ENCODE measurements at regions not wholly inside any gene's neighbourhood (a gene's known extent, or its start where the extent isn't known, plus 50 kb on each side); places are given as distances from the start of the nearest gene placed in this dataset.

DNA sequence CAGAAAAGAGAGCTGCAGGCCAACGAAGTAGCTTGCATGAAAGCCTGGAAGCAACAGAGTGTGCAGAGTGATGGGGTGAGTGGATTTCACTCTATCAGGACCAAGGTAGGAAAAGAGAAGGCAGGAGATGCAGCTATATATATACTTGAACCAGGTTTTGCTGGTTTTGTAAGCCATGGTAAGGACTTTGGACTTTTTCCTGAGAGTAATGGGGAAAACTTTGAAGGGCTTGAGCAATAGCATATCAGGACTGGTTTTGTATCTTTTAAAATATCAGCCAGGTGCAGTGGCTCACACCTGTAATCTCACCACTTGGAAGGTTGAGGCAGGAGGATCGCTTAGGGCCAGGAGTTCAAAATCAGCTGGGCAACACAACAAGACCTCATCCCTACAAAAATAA lies 120.6 kb upstream of the NRP1 start:
- no peak for ATAC-seq

DNA sequence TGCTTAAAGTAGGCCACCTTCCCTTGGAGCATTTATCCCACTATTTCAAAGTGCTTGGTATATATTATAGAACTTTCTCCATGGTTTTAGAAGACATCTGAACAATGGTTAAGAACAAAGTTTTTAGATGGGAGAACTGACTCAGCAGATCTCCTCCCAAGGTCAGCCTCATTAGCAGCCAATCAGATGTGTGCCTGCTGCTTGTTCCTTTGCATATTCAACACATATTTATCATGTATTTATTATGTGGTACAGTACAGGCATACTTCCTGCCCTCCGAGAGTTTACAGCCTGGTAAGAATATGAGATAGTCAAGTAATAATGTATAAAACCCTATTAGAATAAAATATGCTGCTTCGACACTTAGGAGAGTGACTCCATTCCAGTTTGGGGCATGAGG lies 120.1 kb upstream of the NRP1 start:
- ATAC-seq: no peak

DNA sequence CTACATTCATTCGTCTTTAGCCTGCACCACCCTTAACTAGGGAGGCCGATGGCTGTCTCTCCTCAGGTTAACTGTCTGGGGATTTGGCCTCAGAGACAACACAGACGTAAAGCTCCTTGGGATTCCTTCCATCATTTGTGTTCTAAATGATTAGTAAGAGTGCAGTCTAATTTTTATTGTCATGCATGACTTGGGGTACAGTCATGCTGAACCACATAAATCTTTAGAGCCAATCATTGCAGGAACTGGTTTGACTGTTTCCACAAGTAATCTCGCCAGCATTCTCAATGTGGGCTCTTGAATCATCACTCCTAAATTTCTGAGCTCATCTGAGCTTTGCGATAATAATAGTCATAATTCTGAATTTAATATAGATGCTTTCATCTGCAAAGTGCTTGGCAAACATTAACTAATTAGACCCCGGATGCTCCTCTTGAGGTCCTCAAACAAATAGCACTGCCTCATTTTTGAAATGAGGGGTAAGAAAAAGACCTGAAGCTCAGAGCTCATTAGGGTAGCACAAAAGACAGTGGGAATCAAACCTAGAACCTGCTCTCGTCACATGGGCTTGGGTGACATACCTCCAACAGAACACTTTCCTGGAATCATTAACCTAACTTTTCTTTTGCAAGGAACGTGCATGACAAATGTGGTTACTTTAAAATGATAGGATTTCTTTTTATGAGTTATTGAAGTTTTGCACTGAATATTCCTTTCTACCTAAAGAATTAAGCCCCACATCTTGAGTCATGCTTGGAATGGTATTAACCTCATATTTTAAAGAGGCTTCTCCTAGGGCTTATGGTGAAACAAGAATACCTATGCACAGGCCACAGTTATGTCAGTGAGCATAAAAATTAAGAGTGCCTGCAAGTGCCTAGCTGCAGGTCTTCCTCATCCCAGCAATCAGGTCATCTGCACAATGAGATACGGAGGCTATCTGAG lies 118.9 kb upstream of the NRP1 start:
- ATAC-seq: no peak

DNA sequence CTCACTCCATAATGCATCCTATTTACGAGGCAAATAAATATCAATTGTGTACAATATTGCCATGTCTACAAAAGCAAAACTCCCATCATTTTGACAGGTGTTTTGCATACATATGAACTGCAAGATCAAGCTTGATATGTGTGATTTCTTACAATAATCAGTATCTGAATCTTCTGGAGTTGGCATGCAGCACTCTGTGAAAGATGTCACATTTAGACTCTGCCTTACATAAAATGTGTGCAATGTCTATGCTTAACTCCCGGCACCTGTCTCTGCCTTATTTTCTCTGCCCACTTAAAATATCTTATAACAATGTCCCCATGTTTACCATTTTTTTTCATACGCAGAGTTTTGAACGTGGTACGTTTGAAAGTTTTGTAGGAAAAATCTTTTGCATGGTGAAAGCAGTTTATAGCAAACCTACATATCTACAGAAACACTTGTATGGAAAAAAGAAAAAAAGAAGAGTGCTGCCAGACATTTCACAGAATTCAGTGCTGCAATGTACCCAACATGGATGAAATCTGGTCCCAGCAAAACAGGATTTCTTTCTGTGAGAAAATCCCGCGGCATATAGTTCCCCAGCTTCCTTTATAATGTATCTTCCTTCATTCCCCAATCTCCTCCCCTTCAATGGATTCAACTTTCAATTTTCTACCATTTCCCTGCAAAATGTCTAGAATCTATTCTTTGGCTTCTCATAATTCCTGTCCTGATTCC lies 114.1 kb upstream of the NRP1 start:
- ATAC-seq: no peak

DNA sequence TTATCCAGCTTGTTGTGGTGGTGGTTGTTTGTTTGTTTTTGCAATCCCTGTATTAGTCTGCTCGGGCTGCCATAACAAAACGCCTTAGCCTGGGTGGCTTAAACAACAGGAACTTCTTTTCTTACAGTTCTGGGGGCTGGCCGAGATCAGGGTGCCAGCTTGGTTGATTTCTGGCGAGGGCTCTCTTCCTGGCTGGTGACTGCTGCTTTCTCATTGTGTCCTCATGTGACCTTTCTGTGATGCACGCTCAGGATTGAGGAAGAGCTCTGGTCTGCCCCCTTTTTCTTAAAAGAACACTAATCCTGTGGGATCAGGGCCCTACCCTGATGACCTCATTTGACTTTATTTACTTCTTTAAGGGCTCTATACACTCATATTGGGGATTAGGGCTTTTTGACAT lies 107.1 kb upstream of the NRP1 start:
- no peak for ATAC-seq

DNA sequence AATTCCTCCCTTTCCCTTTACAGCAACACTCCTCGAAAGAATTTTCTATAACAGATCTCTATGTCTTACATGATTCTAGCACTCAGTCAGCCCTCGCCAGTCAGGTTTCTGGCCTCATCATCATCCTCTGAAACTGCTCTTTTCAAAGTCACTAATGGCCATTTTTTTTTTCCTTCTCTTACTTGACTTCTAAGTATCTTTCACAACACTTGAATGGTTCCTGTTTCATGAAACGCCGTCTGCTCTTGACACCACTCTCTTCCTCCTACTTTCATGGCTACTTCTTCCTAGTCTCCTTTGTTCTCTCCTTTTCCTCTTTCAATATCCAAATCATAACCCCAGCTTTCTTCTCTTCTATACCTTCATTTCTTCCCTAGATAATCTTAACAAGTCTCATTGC lies 100.5 kb upstream of the NRP1 start:
- ATAC-seq: no peak

DNA sequence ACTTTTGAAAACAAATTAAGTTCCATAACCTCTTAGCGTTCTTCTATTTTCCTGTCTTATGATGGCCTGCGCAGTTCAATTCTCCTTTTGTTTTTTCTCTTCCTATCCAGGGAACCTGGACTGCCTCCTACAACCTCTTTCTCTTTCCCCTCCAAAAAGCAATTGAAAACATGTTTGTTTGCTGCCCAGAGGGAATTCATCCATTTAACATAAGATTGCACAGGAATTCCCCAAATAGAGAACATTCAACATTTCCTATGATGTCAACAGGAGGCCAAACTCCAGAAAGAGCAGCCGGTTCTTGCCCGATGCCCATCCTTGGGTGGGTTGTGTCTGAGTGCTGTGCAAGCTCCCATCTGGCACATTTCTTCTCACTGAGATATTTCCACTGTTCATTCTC lies 94.2 kb upstream of the NRP1 start:
- no peak for ATAC-seq

DNA sequence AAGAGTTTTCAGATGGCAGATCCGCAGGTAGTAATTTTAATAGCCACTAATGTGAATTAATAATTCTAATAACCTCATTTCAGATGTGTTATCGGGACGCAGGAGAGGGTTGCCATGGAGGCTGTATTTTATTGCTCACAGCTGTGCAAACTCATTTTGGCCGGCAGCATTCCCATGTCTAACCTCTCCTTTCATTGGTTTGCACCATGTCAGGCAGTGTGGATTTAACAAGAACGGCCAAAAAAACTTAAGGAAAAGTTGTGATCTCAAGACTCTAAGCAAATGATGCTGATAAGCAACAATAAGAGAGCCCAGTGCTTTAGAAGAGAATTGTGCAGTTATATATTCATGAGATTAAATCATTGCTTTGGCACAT lies 88.7 kb upstream of the NRP1 start:
- ATAC-seq: no peak

DNA sequence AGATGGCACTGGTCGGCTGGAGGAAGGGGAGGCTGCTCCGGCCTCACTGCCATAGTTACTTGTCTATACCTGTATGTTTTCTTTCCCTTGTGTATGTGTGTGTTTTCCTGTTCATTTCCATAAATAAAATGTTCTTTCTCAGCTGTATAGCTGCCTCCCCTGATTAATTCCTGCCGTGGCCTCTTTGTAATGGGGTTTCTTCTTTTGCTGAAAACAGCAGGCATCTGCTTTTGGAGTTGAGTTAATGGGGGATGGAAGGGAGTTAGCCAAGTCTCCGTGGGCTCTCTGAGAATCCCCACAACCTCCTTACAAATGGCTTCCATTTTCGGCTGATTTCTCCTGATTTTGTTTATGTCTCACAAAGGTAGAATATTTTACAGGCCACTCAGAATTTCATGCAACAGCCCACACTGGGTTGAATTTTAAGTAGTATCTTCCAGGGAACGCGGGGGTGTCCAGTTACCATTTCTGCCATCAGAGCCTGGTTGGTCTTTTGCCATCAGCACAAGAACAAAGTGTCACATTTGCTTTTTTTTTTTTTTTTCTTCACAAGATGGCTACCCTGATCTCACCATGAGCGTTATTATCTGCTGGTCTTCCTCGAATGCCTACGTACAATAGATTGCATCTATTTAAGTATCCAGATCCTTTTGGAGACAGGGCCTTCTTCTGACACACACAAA lies 88.1 kb upstream of the NRP1 start:
- ATAC-seq: no peak

DNA sequence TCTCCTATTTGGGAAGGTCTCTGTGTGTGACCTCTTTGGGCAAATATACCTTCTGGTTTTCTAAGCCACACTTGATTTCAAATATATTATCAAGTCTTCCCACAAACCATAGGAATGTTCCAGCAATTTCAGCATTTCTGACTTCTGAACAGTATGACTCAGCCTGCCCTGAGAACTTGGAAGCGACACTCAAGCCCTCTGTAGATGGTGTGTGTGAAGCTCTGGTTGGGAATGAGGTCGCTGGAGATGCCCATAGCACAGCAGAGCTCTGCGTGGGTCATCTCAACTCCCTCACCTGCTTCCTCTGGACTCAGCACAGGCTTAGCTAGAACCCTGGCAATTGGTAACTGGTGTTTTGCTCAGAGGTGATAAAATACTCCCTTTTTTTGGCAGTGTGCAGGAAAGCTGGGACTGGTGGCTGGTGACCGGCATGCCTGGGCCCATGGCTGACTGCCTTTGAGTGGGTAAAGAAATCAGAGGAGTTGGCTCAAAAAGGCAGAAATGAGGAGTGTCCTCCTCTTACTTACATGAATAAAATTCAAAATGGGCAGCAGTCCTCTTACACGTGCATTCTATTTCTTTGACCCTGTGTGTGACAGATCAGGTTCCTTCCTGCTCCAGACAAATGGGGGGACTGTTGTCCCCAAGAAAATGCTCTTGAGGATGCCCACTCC lies 87.5 kb upstream of the NRP1 start:
- no peak for ATAC-seq

DNA sequence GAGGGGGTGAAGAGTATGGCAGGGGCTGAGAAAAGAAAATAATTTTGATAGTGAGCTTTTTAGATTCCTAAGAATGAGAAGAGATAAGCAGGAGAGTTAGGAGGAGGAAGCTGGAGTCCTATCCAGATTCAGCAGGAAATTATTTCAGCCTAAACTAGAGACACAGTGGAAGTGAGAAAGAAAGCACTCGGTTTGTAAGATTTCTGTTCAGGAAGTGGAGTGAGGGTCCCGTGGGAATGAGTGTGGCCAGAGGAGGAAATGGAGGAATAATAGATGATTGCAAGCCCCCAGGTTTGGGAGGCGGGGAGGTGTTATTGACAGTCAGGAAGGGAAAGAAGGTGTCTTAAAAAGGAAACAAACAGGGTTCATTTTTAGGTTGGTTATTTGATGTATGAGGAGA lies 84.8 kb upstream of the NRP1 start:
- no peak for ATAC-seq

DNA sequence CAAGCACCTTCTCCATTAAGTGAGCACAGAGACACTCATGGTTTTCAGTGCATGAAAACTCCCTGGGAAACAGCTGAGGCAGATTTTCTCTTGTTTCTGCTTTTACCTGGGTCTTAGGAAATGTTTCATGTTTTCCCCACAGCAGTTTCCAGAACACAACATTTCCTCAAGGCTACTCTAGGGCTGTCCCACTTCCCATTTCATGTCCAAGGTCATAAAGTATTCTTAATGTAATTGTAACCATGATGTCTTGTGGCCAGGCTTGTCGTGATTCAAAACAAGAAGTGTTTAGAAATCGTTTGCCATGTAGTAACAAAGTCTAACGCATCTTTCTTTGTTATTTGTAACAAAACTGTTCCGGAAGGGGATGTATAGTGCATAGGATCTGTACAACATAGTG lies 83.8 kb upstream of the NRP1 start:
- no peak for ATAC-seq

DNA sequence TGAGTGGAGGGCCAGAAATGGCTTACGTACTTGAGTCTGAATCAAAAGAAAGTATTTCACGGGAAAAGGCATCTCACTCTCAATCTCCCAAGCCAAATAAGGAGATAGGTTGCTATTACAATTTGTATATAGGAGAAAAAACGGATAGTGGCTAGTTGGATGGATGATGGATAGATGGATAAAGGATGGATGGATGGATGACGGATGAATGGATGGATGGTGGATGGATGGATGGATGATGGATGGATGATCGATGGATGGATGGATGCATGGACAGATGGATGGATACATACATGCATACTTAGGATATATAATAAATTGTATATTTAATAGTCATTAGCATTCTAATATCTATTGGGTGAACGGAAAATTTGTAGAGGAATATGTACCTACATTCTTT lies 82.2 kb upstream of the NRP1 start:
- no peak for ATAC-seq

DNA sequence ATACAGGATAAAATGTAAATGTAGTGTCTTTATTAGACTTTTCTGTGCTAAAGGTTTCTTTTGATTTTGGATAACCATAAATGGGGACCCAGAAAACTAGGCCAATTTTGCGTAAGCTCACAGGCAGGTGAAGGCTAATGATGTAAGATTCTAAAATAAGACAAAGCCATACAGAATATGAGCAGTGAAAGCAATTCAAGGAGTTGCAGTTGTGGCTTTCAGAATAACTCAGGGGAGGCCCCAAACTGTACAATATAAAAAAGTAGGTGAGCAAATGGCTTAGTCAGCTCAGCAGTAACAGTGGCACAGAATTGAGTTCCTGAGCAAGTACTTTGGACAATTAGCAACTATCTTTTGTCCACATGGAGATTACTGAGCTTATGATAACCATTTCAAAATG lies 81.7 kb upstream of the NRP1 start:
- ATAC-seq: peak; percentile 25 to 38

DNA sequence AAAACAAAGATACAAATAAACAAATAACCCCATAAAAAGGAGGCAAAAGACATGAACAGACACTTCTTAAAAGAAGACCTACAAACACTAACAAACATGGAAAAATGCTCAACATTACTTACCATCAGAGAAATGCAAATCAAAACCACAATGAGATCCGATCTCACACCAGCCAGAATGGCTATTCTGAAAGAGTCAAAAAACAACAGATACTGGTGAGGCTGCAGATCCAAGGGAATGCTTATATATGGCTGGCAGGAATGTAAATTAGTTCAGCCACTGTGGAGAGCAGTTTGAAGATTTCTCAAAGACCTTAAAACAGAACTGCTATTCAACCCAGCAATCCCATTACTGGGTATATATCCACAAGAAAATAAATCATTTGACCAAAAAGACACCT lies 80.4 kb upstream of the NRP1 start:
- no peak for ATAC-seq

DNA sequence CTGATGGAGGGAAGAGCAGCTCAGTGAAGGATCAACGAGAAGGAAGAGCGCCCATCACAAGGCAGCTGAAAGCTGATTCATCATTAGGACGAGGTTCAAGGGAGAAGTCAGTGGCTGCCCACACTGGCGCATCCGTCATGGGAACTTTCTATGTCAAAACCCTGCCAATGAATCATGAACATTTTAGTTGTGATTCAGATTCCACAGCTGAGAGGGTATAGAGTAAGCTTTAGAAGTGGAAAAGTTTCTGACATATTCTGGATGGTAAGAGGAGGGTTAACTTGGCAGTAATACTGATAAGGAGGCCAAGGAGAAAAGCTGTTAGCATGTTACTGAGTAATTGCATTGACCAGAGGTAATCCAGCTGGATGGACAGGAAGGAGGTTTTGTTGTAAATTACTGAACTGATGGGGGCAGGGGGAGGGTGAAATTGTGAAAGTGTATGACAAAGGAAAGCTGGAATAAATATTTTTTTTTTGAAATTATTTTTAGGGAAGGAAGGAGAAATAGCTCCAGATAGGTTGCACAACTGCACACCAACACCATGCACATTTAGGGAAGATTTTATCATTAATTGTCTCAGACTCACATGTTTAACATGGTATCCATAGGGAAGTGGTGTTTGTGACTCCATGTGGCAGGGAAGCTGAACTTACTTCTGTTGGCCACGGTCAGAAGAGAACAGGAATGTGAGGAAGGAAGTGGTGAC lies 78.3 kb upstream of the NRP1 start:
- no peak for ATAC-seq

DNA sequence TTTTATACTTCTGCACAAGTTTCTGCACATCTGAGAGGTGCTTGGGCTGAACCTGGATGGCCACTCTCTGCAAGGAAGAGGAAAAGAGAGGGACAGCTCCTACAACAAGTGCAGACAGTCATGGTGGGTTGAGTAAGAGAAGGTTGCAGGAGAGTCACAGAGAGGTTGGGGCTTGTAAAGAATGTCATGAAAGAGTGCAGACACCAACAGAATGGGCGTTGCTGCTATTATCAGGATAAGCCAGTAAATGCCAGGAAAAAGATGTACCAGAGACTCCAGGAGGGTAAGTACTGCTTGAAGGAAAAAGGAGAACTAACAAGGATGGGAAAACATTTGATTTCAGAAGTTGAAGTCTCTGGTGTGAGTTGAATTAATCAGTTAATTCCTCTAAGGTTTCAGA lies 77.8 kb upstream of the NRP1 start:
- no peak for ATAC-seq

DNA sequence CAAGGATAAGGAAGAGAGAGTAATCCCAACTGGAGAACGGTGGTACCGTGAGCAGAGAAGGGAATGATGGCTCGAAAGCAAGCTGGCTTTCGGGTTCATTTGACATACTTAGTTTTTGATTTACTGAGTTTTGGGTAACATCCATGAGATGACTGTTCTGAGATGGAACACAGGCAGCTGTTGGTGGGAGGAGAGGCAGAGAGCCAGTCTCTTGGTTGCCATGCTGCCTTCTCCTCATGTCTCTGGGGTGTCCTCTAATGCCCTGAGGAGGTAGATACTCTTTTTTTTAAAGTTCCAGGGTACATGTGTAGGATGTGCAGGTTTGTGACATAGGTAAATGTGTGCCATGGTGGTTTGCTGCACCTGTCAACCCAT lies 76.4 kb upstream of the NRP1 start:
- ATAC-seq: no peak

DNA sequence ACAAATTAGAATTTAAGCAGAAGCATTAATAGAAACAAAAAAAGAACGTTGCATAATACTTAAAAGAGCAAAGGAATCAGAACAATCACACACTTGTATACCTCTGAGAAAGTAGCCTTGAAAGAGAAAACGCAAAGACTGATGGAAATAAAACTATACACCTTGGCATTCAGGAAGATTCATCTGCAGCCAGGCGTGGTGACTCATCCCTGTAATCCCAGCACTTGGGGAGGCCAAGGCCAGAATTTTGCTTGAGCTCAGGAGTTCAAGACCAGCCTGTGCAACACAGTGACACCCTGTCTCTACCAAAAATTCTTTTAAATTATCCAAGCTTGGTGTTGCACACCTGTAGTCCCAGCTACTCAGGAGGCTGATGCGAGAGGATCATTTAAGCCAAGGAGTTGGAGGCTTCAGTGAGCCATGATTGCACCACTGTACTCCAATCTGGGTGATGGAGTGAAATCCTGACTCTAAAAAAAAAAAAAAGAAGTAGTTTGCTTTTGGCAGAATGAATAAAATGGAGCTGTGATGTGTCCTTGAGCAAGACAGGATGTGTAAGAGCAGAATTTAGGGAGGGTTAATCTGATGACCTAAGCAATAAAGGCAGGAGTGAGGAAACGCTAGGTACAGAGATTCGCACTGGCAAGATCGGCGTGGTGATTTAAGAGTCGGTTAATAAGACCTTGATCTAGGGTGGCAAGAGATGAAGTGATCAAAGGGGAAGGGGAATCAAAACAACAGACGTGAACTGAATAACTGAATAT lies 75.8 kb upstream of the NRP1 start:
- no peak for ATAC-seq

DNA sequence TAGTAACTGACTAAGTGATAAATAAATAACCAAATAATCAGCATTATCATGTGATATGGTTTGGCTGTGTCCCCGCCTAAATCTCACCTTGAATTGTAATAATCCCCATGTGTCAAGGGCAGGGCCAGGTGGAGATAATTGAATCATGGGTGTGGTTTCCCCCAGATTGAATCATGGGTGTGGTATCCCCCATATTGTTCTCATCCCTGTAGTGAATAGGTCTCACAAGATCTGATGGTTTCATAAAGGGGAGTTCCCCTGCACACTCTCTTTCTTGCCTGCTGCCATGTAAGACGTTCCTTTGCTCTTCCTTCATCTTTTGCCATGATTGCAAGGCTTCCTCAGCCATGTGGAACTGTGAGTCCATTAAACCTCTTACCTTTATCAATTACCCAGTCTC lies 72.1 kb upstream of the NRP1 start:
- ATAC-seq: no peak

DNA sequence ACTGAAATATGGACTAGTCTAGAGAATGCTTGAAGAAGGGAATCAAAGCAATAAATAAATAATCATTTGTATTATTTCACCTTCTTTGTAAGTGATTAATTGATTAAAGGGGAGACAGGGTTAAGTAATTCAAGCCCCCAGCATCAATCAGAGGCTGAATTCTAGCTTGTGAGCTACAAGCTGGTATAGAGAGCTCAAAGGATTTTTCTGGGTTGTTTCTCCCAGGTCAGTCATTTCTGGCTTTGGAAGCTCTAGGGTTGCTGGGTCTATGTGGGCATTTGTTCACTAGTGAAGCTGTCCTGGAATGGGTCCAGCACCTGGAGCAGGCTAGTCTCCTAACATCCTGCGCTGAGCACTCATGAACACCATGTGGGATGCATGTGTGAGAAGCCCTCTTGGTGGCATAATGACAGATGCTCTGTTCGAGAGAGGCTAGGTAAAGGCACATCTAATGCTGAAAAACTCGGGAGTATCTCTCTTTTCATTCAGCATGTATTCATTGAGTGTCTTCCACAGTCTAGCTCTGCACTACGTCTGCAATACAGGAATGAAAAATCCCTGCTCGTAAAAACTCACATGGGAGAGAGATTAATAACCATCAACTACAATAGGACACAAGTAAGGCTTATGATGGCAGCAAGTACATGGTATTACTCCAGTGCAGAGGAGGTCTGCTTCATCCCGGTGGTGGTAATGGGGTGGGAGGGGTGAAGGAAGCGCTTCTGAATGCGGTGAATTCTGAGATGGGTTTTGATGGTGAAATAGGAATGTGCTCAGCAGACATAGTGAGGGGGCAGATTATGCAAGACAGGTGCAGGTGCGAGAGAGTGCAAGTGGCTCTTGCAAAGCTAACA lies 68.0 kb upstream of the NRP1 start:
- ATAC-seq: no peak

All from activated CD4-positive, CD25-positive, alpha-beta regulatory T cell treated with anti-CD3 and anti-CD28 coated beads, Interleukin-2, amount 50 U/mL, for 24 hours (primary cell).